COLO829 (cell line): ENCODE measurements at regions not wholly inside any gene's neighbourhood (a gene's known extent, or its start where the extent isn't known, plus 50 kb on each side); places are given as distances from the start of the nearest gene placed in this dataset.

Source experiments
- DNase-seq: peaks from one replicate; pipeline ENCODE4 v3.0.0; 2012; ENCODE audit warnings: low spot score

DNA sequence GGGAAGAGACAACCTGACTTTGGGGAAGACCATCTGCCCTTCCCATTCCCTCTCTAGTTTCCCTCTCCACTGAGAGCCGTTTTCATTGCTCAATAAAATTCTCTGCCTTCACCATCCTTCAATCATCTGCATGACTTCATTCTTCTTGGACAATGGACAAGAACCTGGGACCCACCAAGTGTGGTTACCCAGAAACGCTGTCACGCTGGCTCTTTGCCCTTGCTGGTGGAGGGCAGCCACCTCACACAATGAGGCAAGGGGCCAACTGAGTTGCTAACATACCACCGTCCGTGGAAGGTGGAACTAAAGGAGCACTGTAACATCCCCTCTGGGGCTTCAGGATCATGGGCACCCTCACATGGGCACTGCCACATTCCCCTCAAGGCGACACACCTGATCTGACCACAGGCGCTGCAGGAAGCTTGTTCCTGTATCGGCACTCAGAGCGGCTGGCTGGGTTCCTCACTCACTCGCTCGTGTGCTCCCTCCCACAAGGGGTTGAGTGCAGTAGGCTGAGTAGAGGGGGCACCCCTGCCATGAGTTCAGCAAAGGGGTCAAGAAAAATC lies 652.4 kb downstream of the PLPP3 start:
- DNase-seq, result no peak

DNA sequence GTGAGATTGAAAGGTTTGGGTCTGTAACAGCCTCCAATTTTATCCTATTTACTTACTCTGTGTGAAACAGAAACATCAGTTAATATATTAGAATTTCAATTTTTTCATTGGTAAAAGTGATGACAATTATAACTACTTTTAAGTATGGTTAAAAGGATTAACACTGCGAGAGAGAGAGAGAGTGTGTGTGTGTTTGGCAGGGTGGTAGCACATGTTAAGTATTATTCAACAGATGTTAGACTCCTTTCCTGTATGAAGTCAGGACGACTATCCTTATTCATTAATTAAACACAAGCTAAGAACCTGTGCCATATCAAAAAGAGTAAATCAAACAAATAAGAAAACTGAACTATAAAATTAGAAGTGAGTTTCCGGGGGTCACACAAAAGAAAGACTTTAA lies 662.5 kb downstream of the PLPP3 start:
- no peak for DNase-seq

GRCh38 chr1:55916481-55916880 lies 662.9 kb downstream of the PLPP3 start:
- DNase-seq, result peak; percentile 3

GRCh38 chr1:55913565-55913964 lies 665.8 kb downstream of the PLPP3 start:
- no peak for DNase-seq

DNA sequence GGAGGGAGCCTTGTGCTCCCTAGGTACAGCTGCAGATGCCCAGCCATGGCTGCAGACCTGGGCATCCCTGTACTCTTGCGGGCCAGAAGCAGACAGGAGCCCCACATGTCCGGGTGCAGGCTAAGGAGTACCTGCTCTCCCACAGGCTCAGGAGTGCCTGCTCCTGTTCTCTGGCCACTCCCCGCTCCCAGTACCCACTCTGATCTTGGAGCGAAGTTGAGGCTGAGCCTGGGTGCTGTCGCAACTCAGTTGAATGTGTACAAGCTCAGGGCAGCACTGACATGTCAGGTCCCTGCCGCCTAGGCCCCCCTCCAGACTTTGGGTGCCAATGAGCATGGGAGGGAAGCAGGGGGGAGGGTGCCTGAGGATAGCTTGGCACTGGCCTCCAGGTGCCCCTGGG lies 666.9 kb downstream of the PLPP3 start:
- DNase-seq, result no peak

DNA sequence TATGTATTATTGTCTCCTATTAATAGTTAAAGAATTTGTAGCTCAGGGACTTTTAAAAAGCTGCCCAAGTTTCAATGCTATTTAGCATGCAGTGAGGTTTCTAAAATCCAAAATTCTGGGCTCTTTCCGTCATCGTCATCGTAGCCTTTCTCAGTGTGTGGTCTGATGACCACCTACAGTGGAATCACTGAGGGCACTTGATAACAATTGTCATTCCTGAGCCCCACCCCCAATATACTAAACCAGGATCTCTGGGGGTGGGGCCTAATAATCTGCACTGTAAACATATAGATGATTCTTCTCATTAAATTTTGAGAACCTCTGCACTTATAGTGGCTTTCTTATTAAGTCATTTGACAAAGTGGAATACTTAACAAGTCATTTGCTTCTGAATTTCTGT lies 674.8 kb downstream of the PLPP3 start:
- DNase-seq, result no peak

GRCh38 chr1:55898181-55898580 lies 681.2 kb downstream of the PLPP3 start:
- DNase-seq, result no peak

- no peak for DNase-seq
These were observed 681.0 kb upstream of the USP24 start for GRCh38 chr1:55896210-55896609.

GRCh38 chr1:55894521-55894920 lies 679.4 kb upstream of the USP24 start:
- peak; percentile 21 for DNase-seq

DNA sequence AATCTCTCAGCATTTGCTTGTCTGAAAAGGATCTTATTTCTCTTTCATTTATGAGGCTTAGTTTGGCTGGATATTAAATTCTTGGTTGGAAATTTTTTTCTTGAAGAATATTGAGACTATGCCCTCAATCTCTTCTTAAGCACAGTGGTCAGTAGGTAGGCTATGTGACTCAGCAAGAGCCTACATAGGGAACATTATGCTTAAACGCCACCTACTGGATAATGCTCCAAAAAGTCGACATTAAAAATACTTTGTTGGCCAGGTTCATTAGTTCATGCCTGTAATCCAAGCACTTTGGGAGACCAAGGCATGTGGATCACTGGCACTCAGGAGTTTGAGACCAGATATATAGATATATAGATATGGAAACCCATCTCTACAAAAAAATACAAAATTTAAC lies 678.0 kb upstream of the USP24 start:
- DNase-seq, result peak; percentile 36

DNA sequence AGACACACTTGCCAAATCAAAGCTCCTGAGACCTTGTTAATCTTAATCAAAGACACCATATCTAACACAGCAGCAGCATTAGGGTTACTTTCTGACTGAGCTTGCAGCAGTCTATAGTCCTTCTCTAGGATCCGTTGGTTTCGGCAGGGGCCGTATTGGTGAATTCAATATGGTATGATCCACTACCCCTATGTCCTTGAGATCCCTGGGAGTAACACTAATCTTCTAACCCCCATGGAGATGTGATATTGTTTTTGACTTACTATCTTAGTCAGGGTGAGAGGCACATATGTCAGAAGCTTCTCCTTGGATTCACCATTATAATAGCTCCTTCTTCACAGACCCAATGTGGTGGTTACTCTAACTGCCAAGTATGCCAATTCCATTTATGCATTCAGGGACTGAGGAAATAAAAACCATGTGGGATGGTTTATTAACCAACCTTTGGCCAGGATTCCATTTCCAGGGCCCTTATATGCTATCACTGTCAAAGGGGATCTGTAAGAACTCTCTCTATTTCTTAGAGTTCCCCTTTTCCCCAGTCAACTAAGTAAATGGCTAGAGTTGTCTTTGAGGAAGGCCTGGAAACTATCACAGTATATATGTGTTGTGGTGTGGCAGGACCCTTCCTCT lies 673.6 kb upstream of the USP24 start:
- no peak for DNase-seq

DNA sequence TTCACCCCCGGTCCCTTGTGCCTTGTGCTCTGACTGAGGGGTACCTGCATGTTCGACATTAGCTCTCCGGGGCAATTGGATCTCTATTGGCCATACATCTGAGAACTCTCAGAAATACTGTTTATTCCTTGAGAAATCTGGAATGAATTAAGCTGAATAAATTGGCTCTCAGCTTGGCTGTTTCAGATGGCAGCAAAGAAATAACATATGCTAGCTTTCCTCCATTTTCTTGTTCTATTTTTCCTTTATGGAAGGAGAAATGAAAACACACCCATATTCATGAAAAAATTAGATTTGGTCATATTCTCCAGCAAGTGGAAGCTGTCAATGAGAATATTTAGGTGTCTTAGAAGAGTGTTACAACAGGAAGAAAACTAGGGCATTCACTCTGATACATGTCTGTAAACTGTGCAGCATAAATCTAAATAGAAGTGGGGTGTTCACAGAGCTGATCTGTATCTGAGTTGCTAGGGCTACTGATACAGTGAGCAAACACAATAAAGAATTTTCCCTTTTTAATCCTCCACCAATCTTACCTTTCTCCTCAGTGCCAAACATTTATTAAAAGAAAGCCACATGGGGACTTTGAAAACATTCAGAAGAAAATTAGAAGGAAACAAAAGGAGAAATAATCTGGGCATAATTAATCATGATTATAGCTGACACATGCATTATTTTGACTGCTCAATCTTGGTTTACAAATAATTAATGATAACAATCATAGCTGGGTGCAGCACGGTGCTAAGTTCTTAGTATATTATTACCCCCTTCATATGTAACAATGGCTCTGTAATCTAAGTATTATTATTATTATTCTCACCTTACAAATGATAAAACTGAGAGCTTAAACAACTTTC lies 671.9 kb upstream of the USP24 start:
- no peak for DNase-seq

GRCh38 chr1:55885619-55886018 lies 670.5 kb upstream of the USP24 start:
- no peak for DNase-seq

DNA sequence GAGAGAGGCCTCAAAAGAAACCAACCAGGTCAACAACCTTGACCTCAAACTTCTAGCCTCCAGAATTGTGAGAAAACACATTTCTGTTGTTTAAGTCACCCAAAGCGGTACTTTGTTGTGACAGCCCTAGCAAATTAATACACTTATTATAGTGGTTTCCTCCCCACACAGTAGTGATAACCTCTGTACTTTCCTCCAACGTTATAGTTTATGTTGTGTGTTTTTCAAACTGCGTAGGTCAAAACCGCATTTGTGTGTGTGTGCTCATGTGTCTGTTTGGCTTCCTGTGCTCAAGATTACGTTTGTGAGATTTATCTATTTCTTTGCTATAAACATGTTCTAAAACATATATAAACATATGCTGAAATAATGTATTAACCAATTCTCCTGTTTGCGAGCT lies 667.8 kb upstream of the USP24 start:
- no peak for DNase-seq

DNA sequence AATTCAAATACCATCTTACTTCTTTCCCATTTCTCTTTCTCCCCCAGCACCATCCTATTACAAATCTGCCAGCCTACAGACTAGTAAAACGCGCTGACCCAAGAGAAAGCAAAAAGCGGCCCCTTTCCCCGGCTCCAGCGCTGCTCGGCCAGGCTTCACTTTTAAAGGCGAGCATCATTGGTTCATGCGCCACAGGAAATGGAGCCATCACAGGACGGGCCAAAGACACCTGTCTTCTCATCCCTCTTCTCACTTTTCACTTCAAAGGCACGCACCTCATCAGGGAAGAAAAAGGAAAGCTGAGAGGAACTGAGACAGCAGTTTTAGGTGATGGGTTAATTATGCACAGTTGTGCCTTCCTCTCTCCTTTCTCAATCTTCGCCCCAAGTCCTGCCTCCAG lies 664.2 kb upstream of the USP24 start:
- DNase-seq, result no peak

DNA sequence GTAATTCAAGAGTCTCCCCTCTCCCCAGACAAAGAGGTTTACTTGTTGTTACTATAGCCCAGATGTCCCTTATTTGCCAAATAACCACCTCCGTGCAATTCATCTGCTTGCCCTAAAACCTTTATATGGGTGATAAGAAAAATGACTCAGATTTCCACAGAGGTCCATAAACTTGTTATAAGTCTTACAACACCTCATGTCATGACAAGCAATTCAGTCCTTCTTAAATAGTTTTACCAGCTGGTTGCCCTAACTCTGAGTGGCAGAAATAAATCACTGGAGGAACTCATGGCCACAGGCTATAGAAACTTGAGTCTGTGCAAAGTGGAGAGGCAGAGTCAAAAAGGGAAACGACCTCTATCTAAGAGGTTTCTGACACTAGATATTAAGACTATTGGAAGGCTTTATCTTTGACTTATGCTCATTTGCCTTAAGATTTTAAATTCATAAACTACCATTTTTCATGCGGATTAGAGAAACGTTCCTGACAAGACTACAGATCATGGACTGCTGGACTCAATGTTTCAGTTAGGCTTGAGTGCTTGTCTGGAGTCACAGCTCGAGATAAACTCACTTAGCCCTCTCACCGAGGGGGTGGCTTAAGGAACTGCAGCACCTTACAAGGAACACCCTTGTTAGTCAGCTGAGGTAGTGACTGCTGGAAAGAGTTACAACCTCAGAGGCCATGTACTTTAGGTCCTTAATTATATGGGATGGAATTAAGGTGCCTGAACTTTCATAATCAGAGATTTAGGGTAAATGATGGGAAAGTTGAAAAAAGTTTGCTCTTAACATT lies 662.5 kb upstream of the USP24 start:
- no peak for DNase-seq

- no peak for DNase-seq
These were observed 661.3 kb upstream of the USP24 start for GRCh38 chr1:55876276-55877060.

- no peak for DNase-seq
These were observed 654.9 kb upstream of the USP24 start for GRCh38 chr1:55870106-55870505.

- DNase-seq, result no peak
These were observed 653.9 kb upstream of the USP24 start for GRCh38 chr1:55869065-55869464.

GRCh38 chr1:55868026-55868425 lies 652.9 kb upstream of the USP24 start:
- DNase-seq, result no peak

- no peak for DNase-seq
These were observed 652.2 kb upstream of the USP24 start for GRCh38 chr1:55867304-55867843.
